ENCODE measurements at regions not wholly inside any gene's neighbourhood (a gene's known extent, or its start where the extent isn't known, plus 50 kb on each side); places are given as distances from the start of the nearest gene placed in this dataset.

DNA sequence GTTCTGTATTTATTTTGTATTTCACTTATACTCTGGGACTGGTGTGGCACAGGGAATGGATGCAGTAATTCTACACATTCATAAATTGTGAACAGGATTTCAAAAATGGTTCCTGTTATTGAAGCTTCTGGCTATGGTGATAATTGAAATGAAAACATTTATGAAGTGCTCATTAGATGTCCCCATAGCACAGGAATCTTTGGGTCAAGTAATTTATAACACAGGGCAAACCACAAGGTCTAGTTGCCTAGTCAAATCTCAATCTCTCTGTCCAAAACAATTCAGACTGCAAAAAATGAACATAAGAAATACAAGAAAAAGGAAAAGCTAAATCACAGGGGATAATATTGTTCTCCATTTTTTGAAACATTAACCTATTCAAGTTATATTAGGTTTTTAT, 117.5 kb upstream of the PTPRG start:
- H3K27ac ChIP-seq (ENCODE audit: low read depth, low read length, poor library complexity, severe bottlenecking) = no peak overlapping the region
- ChIA-PET CTCF (no interaction called here), POLR2A (ENCODE audit: low non-redundant PET) (no interaction called here)
- intact Hi-C loops (cut with micrococcal nuclease; ENCODE audit: unreplicated experiment) = no loop called here
- no peaks in the 10 kb centered on the region for H3K9me3 ChIP-seq (ENCODE audit: low read depth, low read length, poor library complexity, severe bottlenecking)
- no peaks in the 10 kb centered on the region for H3K36me3 ChIP-seq (ENCODE audit: insufficient read depth, low read length, poor library complexity, severe bottlenecking)
- DNase-seq (ENCODE audit: low spot score) = no peak
- BruUV-seq (replicated peaks) = no TSS peak
- no peaks in the 10 kb centered on the region for H3K27me3 ChIP-seq (replicated peaks; ENCODE audit: insufficient read depth, low read depth, low read length, poor library complexity)
- TF ChIP-seq EZH2 (IDR thresholded peaks at IDR 0.05; ENCODE audit: borderline replicate concordance, low read depth, low read length, poor library complexity, severe bottlenecking) = no peak
- TF ChIP-seq, protein P1, sequence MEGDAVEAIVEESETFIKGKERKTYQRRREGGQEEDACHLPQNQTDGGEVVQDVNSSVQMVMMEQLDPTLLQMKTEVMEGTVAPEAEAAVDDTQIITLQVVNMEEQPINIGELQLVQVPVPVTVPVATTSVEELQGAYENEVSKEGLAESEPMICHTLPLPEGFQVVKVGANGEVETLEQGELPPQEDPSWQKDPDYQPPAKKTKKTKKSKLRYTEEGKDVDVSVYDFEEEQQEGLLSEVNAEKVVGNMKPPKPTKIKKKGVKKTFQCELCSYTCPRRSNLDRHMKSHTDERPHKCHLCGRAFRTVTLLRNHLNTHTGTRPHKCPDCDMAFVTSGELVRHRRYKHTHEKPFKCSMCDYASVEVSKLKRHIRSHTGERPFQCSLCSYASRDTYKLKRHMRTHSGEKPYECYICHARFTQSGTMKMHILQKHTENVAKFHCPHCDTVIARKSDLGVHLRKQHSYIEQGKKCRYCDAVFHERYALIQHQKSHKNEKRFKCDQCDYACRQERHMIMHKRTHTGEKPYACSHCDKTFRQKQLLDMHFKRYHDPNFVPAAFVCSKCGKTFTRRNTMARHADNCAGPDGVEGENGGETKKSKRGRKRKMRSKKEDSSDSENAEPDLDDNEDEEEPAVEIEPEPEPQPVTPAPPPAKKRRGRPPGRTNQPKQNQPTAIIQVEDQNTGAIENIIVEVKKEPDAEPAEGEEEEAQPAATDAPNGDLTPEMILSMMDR (conservative IDR thresholded peaks at IDR 0.05; ENCODE audit: low read depth, low read length) = no peak
- H3K4me3 ChIP-seq (ENCODE audit: low read depth, low read length, poor library complexity, severe bottlenecking) = no peak overlapping the region
- no peaks in the 10 kb centered on the region for H3K4me1 ChIP-seq (ENCODE audit: insufficient read depth, low read length, poor library complexity, severe bottlenecking)

DNA sequence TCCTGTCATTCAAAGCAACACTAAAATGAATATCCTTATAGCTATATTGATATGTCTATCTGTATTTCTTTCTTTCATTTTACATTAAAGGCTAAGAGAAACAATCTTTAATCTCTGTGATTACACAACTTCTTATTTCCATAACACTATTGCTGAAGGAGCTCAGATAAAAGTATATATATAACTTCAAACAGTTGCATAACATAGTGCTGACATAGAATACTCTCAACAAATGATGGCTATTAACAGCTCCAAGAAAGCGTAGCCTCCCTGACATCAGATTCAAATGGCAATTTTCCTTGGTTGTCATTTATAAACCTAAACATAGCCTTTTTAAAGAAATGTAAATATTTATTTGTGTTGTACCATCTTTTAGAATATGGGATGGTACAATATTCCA, 116.6 kb upstream of the PTPRG start:
- no peaks in the 10 kb centered on the region for H3K36me3 ChIP-seq (ENCODE audit: insufficient read depth, low read length, poor library complexity, severe bottlenecking)
- no peaks in the 10 kb centered on the region for H3K4me1 ChIP-seq (ENCODE audit: insufficient read depth, low read length, poor library complexity, severe bottlenecking)
- DNase-seq (ENCODE audit: low spot score) = no peak
- TF ChIP-seq, protein P1 (conservative IDR thresholded peaks at IDR 0.05; ENCODE audit: low read depth, low read length) = no peak
- TF ChIP-seq EZH2 (IDR thresholded peaks at IDR 0.05; ENCODE audit: borderline replicate concordance, low read depth, low read length, poor library complexity, severe bottlenecking) = no peak
- no peak overlapping the region for H3K4me3 ChIP-seq (ENCODE audit: low read depth, low read length, poor library complexity, severe bottlenecking)
- intact Hi-C loops (cut with micrococcal nuclease; ENCODE audit: unreplicated experiment) = no loop called here
- POLR2A ChIA-PET (ENCODE audit: low non-redundant PET) = no interaction called here
- no peaks in the 10 kb centered on the region for H3K27me3 ChIP-seq (replicated peaks; ENCODE audit: insufficient read depth, low read depth, low read length, poor library complexity)
- BruUV-seq (replicated peaks) = no TSS peak
- CTCF ChIA-PET = no interaction called here
- no peaks in the 10 kb centered on the region for H3K9me3 ChIP-seq (ENCODE audit: low read depth, low read length, poor library complexity, severe bottlenecking)
- no peak overlapping the region for H3K27ac ChIP-seq (ENCODE audit: low read depth, low read length, poor library complexity, severe bottlenecking)

DNA sequence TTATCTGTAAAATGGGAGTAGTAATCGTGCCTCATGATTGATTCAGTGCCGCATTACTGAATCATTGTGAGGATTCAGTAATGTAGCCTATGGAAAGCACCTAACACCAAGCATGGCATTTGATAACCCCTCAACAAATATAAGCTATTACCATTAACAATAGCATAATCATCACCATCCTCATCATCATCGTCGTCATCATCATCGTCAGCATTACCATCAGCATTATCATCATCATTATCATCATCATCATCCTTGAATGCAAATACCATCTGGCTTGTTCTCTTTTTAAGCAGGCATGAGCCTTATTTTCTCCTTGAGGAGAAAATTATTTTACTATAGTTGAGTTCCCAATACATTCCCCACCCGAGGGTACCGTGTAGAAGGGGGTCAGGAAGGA, 115.4 kb upstream of the PTPRG start:
- POLR2A ChIA-PET (ENCODE audit: low non-redundant PET) = interaction anchor here (0.6 kb wide), 1 partner anchor 48 kb away, joined by 5 read pairs; no protein-coding TSS in a partner anchor
- intact Hi-C loops (cut with micrococcal nuclease; ENCODE audit: unreplicated experiment) = no loop called here
- Histone ChIP-seq H3K9me3 (ENCODE audit: low read depth, low read length, poor library complexity, severe bottlenecking) (no peaks in the 10 kb centered on the region), H3K27me3 (replicated peaks; ENCODE audit: insufficient read depth, low read depth, low read length, poor library complexity) (no peaks in the 10 kb centered on the region), H3K36me3 (ENCODE audit: insufficient read depth, low read length, poor library complexity, severe bottlenecking) (no peaks in the 10 kb centered on the region), H3K4me1 (ENCODE audit: insufficient read depth, low read length, poor library complexity, severe bottlenecking) (no peaks in the 10 kb centered on the region), H3K4me3 (ENCODE audit: low read depth, low read length, poor library complexity, severe bottlenecking) (no peak overlapping the region), H3K27ac (ENCODE audit: low read depth, low read length, poor library complexity, severe bottlenecking) (no peak overlapping the region)
- no peak for DNase-seq (ENCODE audit: low spot score)
- TF ChIP-seq, protein P1 (conservative IDR thresholded peaks at IDR 0.05; ENCODE audit: low read depth, low read length) = no peak
- TF ChIP-seq EZH2 (IDR thresholded peaks at IDR 0.05; ENCODE audit: borderline replicate concordance, low read depth, low read length, poor library complexity, severe bottlenecking) = no peak
- BruUV-seq (replicated peaks) = no TSS peak
- CTCF ChIA-PET = no interaction called here

Data from A673 (cell line).